ENCODE measurements at regions not wholly inside any gene's neighbourhood (a gene's known extent, or its start where the extent isn't known, plus 50 kb on each side); places are given as distances from the start of the nearest gene placed in this dataset.
"Not testable (repeated sequence)": the region's sequence is repeated elsewhere in the genome, so short reads cannot be mapped to it uniquely, and the experiment has no call there.

DNA sequence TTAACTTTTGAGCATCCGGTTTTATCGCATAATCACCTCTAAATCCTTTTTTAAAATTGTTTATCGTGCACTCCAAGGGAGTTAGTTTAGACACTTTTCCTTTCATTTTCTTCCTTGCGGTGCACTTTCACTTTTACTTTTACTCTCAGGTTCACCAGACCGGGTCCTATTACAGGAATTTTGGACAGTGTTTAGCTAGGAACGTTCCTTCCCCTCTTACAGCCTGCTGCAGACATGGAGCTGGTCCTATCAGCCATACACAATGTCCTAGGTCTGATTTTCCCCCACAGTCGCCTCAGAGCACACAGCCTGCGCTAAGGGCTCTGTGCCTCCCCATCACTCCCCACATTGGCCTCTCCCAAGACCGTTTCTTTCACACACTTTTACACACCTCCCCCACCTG, 103.9 kb downstream of the ALG10 start:
- Mint-ChIP-seq H3K27me3 (ENCODE audit: insufficient read depth) (peaks cover 4% of the 10 kb centered on the region), H3K36me3 (ENCODE audit: low read depth) (no peaks in the 10 kb centered on the region), H3K27ac (peak overlapping the region; percentile 55), H3K4me3 (peak overlapping the region; percentile 49), H3K4me1 (ENCODE audit: low read depth) (peaks cover 13% of the 10 kb centered on the region), H3K9me3 (no peaks in the 10 kb centered on the region)
- no peak for DNase-seq (ENCODE audit: low spot score)
- intact Hi-C loops (cut with micrococcal nuclease) = no loop called here

DNA sequence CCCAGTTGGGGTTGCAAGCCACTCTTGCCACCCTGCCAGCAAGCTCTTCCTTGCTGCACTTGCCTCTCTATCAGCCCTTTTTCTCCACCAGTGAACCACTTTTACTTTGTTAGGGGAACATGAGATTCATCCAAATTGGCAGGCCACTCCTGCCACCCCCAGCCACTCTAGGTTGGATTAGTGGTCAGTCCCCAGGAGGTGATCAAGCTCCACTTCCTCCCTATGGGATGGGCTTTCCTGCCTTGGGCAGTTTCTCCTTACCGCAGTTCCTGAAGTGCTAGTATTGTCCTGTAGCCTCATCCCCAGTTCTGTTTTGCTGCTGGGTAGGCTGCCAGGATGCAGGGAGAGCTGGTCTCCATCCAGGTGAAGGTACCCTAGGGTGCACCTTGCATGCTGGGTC, 104.5 kb downstream of the ALG10 start:
- Mint-ChIP-seq H3K4me1 (ENCODE audit: low read depth) (peaks cover 13% of the 10 kb centered on the region), H3K27me3 (ENCODE audit: insufficient read depth) (peaks cover 4% of the 10 kb centered on the region), H3K36me3 (ENCODE audit: low read depth) (no peaks in the 10 kb centered on the region), H3K27ac (peak overlapping the region; percentile 55), H3K9me3 (no peaks in the 10 kb centered on the region), H3K4me3 (peak overlapping the region; percentile 49)
- no peak for DNase-seq (ENCODE audit: low spot score)
- intact Hi-C loops (cut with micrococcal nuclease) = no loop called here

DNA sequence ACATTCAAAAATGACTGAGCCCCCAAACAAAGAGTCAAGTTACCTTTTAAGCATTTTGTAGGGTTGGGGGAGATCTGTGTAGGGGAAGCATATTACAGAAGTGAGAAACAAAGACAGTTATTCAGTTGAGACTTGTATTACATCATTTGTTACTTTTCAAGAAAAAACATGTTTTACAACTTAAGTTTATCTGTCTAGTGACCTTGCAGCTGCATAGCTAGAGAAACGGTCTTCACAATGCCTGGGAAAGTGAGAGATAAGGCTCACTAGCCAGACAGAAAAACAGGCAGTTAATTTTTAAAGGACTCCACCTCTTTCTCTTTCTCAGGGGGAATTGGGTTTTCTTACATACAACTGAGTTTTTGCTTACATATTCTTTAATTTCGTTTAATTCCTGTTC, 105.1 kb downstream of the ALG10 start:
- H3K9me3 Mint-ChIP-seq; intact Hi-C loops (cut with micrococcal nuclease); H3K27me3 Mint-ChIP-seq (ENCODE audit: insufficient read depth); H3K4me3 Mint-ChIP-seq; H3K27ac Mint-ChIP-seq; DNase-seq (ENCODE audit: low spot score); H3K36me3 Mint-ChIP-seq (ENCODE audit: low read depth): not testable (repeated sequence)
- H3K4me1 Mint-ChIP-seq (ENCODE audit: low read depth) = peaks cover 13% of the 10 kb centered on the region

DNA sequence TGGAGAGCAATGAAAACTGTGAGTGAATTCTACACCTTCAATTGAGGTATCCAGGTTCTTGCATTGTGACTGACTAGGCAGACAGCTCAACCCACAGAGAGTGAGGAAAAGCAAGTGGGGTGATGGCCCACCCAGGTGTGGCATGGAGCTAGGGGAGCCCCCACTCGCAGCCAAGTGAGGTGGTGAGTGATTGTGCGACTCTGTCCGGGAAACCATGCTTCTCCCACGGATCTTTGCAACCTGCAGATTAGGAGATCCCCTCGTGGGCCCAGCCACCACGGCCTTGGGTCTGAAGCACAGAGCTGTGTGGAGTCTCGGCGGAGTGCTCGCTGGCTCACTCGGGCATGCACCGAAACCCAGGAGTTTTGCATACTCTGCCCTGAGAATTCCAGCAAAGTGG, 120.1 kb downstream of the ALG10 start:
- no peak for DNase-seq (ENCODE audit: low spot score)
- H3K36me3 Mint-ChIP-seq (ENCODE audit: low read depth) = no peaks in the 10 kb centered on the region
- no peaks in the 10 kb centered on the region for H3K9me3 Mint-ChIP-seq
- intact Hi-C loops (cut with micrococcal nuclease) = no loop called here
- no peak overlapping the region for H3K27ac Mint-ChIP-seq
- H3K4me1 Mint-ChIP-seq (ENCODE audit: low read depth) = no peaks in the 10 kb centered on the region
- no peaks in the 10 kb centered on the region for H3K27me3 Mint-ChIP-seq (ENCODE audit: insufficient read depth)
- H3K4me3 Mint-ChIP-seq = no peak overlapping the region

DNA sequence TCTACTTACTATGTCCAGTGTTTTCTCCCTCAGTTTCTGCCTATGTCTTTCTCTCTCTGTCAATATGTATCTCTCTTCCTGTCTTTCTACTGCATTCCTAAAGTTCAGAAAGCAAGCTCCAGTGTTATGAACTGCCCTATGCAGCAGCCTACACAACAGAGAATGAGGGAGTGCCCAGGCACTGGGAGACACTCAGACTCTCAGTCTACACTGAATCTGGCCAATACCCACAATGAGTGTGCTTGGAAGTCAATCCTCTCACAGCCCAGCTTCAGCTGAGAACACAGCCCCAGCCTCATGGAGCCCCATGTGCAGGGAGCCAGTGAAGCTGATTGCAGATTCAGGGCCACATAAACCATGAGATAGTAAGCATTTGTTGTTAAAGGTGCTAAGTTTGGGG, 128.7 kb downstream of the ALG10 start:
- Mint-ChIP-seq H3K27ac (no peak overlapping the region), H3K27me3 (ENCODE audit: insufficient read depth) (no peaks in the 10 kb centered on the region), H3K4me1 (ENCODE audit: low read depth) (no peaks in the 10 kb centered on the region), H3K9me3 (no peaks in the 10 kb centered on the region), H3K4me3 (no peak overlapping the region), H3K36me3 (ENCODE audit: low read depth) (no peaks in the 10 kb centered on the region)
- no peak for DNase-seq (ENCODE audit: low spot score)
- intact Hi-C loops (cut with micrococcal nuclease) = no loop called here

DNA sequence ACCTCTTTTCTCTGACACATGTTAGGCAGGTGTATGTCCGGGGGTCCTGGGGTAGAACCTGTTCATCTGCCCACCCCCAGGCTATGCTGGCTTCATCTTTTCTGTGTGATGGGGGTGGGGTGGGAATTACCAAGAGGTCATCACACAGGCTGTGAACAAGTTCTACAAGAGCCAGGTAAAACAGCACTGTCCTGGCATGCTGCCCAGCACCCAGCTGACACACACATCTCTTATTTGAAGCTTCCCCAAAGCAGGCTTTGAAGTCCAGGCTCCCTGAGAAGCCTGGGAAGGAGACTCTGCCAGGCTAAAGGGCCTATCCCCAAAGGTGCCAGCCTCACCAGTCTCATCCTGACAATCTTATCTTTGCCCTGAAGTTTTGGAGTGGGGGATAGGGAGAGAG, 141.1 kb downstream of the ALG10 start:
- H3K4me1 Mint-ChIP-seq (ENCODE audit: low read depth) = no peaks in the 10 kb centered on the region
- DNase-seq (ENCODE audit: low spot score) = no peak
- no peak overlapping the region for H3K27ac Mint-ChIP-seq
- intact Hi-C loops (cut with micrococcal nuclease) = no loop called here
- H3K27me3 Mint-ChIP-seq (ENCODE audit: insufficient read depth) = no peaks in the 10 kb centered on the region
- no peaks in the 10 kb centered on the region for H3K9me3 Mint-ChIP-seq
- no peaks in the 10 kb centered on the region for H3K36me3 Mint-ChIP-seq (ENCODE audit: low read depth)
- no peak overlapping the region for H3K4me3 Mint-ChIP-seq

DNA sequence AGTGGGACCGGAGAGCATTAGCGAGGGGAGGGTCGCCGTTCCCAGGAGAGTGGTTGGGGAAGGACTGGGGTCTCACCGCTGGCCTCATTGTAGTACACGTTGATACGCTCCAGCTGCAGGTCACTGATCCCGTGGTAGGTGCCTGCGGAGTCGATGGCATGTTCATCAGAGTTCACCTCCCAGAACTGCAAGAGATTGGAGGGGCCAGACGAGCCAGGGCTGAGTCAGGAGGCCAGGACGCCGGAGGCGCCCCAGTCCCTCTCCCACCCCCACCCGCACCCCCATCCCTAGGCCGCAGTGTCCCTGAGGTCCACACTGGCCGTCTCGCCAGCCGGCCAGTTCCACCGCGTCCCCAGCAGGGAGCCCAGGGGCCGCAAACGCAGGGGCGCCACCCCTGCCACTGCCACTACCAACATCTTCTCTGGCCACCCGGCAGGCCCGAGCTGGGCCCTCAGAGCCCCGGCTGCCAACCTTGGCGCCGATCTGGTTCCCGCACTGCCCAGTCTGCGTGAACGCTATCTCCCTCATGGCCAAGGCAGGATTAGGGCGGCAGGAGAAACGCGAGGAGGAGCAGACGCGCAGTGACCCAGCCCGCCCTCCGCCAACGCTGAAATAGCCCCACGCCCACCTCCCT, 144.2 kb downstream of the ALG10 start:
- DNase-seq (ENCODE audit: low spot score) = no peak
- no peaks in the 10 kb centered on the region for H3K9me3 Mint-ChIP-seq
- no peaks in the 10 kb centered on the region for H3K27me3 Mint-ChIP-seq (ENCODE audit: insufficient read depth)
- intact Hi-C loops (cut with micrococcal nuclease) = no loop called here
- H3K36me3 Mint-ChIP-seq (ENCODE audit: low read depth) = no peaks in the 10 kb centered on the region
- no peak overlapping the region for H3K27ac Mint-ChIP-seq
- no peak overlapping the region for H3K4me3 Mint-ChIP-seq
- no peaks in the 10 kb centered on the region for H3K4me1 Mint-ChIP-seq (ENCODE audit: low read depth)

DNA sequence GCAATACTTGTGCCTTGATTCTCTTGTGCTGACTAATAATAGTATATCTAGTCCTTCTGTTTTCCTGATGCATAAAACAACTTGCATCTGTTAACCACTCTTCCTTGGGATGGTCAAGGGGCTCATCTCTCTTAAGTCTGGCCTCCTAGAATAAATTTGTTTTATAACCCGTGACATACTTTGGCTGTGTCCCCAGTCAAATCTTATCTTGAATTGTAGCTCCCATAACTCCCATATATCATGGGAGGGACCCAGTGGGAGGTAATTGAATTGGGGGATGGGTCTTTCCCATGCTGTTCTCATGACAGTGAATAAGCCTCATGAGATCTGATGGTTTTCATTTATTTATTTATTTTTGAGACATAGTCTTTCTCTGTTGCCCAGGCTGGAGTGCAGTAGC, 146.2 kb downstream of the ALG10 start:
- intact Hi-C loops (cut with micrococcal nuclease); H3K9me3 Mint-ChIP-seq; H3K4me1 Mint-ChIP-seq (ENCODE audit: low read depth); H3K27ac Mint-ChIP-seq; H3K4me3 Mint-ChIP-seq; DNase-seq (ENCODE audit: low spot score); H3K27me3 Mint-ChIP-seq (ENCODE audit: insufficient read depth); H3K36me3 Mint-ChIP-seq (ENCODE audit: low read depth): not testable (repeated sequence)

DNA sequence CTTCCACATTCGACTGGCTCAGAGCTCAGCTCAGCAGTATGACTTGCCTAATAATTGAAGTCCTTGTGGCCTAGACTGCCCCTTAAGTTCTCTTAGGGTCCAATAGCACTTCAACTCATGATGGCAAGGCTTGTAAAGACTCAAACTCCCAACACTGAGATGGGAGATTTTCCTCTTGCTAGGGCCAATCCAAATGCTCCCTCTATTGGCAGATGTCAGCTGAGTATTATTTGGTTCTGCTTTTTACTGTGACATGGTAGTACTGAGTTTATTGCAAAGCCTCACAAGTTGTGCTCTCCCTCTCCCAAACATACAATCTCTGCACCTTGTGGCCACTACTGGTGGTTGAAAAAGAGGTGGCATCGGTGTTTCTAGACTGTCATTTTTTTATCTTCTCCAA, 164.2 kb downstream of the ALG10 start:
- no peaks in the 10 kb centered on the region for H3K4me1 Mint-ChIP-seq (ENCODE audit: low read depth)
- no peak overlapping the region for H3K4me3 Mint-ChIP-seq
- no peaks in the 10 kb centered on the region for H3K9me3 Mint-ChIP-seq
- intact Hi-C loops (cut with micrococcal nuclease) = no loop called here
- no peaks in the 10 kb centered on the region for H3K36me3 Mint-ChIP-seq (ENCODE audit: low read depth)
- peaks cover 6% of the 10 kb centered on the region for H3K27me3 Mint-ChIP-seq (ENCODE audit: insufficient read depth)
- H3K27ac Mint-ChIP-seq = no peak overlapping the region
- no peak for DNase-seq (ENCODE audit: low spot score)

DNA sequence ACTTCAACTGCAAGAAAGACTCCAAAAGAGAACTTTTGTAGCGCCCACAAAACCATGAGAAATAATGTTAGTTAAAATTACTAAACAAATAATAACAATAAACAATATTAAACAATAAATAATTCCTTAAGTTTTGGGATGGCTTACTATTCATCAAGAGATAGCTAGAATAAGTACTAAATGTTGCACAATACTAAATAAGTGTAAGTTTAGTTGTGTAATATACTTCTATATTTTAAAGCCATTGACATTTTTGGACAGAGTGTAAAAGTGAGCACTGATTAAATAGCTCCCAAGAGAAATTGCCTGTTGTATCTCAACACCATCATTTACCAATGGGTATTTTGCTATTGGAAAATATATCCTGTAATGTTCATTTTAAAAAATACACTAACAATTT, 166.7 kb downstream of the ALG10 start:
- no peak for DNase-seq (ENCODE audit: low spot score)
- no peaks in the 10 kb centered on the region for H3K36me3 Mint-ChIP-seq (ENCODE audit: low read depth)
- no peaks in the 10 kb centered on the region for H3K9me3 Mint-ChIP-seq
- H3K27me3 Mint-ChIP-seq (ENCODE audit: insufficient read depth) = peaks cover 4% of the 10 kb centered on the region
- no peak overlapping the region for H3K4me3 Mint-ChIP-seq
- no peaks in the 10 kb centered on the region for H3K4me1 Mint-ChIP-seq (ENCODE audit: low read depth)
- intact Hi-C loops (cut with micrococcal nuclease) = no loop called here
- H3K27ac Mint-ChIP-seq = no peak overlapping the region

DNA sequence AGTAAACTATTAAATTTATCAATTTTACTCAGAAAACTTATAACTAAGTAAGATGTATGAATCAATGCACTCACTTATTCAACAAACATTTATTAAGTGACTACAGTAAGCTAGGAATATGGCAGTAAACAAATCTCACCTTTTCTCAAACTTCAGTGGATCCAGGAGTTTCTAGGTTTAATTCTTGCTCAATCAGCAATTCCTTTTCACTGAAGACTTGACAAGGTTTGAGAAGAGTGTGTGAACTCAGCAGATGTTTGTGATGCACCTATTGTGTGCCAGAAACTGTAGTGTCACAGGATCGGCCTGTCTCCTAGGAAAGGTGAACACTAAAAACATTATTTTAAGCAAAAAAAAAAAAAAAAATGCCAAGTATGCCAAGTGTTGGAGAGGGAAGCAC, 167.8 kb downstream of the ALG10 start:
- Mint-ChIP-seq H3K4me3 (no peak overlapping the region), H3K9me3 (no peaks in the 10 kb centered on the region), H3K4me1 (ENCODE audit: low read depth) (no peaks in the 10 kb centered on the region), H3K27ac (no peak overlapping the region), H3K27me3 (ENCODE audit: insufficient read depth) (peaks cover 4% of the 10 kb centered on the region), H3K36me3 (ENCODE audit: low read depth) (no peaks in the 10 kb centered on the region)
- intact Hi-C loops (cut with micrococcal nuclease) = no loop called here
- no peak for DNase-seq (ENCODE audit: low spot score)

DNA sequence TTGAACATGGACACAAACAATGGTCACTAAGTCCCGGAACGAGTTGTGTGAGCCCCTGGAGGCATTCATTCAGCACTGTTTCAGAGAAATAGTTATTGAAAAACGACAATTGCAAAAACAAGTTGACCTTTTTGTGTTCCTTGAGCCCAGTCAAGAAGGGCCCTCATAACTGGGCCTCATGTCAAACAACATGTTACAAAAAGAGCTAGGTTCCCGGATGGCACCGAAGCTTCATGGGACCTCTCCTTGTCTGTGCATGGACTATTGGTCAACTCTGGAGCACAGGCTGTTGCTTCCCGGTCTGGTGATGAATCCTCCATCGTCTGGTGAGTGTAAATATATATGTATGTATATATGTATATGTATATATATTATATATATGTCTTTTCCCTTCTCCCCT, 176.6 kb downstream of the ALG10 start:
- Mint-ChIP-seq H3K36me3 (ENCODE audit: low read depth) (no peaks in the 10 kb centered on the region), H3K9me3 (no peaks in the 10 kb centered on the region), H3K4me1 (ENCODE audit: low read depth) (no peaks in the 10 kb centered on the region), H3K27ac (no peak overlapping the region), H3K4me3 (no peak overlapping the region), H3K27me3 (ENCODE audit: insufficient read depth) (peaks cover 2% of the 10 kb centered on the region)
- DNase-seq (ENCODE audit: low spot score) = no peak
- intact Hi-C loops (cut with micrococcal nuclease) = no loop called here

DNA sequence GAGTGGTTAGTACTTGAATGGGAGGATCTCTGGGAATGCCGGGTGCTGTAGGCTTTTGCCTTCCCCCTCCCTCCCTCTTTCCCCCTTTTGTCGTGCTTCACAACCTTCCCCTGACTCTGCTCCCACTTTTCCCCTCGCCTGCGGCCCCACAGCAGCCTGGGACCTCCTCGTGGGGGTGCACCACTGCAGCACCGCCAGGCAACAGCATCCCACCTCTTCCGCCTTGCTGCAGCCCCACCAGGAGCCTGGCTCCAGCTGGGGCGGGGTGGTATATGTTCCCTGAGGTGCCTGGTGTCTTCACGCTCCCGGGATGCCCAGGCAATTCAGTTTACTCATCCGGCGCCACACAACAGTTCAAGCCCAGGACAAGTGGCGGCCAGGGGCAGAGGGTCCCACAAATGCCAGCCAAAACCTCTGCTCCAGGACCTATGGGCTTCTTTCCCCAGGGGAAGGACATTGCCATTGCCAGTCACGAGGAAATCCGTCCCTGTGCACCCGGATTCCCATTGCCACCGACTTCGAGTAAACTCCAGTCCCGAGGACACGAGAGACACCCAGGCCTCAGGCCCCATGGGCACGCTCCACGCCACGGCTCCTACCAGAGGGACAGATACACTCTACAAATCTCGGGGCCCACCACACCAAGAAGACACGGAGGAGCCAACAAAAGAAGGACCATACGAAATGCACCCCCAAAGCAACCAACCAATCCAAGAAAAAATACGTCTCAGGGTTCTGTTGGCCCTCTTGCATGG, 181.7 kb downstream of the ALG10 start:
- DNase-seq (ENCODE audit: low spot score) = no peak
- no peak overlapping the region for H3K4me3 Mint-ChIP-seq
- intact Hi-C loops (cut with micrococcal nuclease) = no loop called here
- H3K36me3 Mint-ChIP-seq (ENCODE audit: low read depth) = no peaks in the 10 kb centered on the region
- H3K27me3 Mint-ChIP-seq (ENCODE audit: insufficient read depth) = no peaks in the 10 kb centered on the region
- H3K9me3 Mint-ChIP-seq = peaks cover 5% of the 10 kb centered on the region
- no peak overlapping the region for H3K27ac Mint-ChIP-seq
- no peaks in the 10 kb centered on the region for H3K4me1 Mint-ChIP-seq (ENCODE audit: low read depth)

DNA sequence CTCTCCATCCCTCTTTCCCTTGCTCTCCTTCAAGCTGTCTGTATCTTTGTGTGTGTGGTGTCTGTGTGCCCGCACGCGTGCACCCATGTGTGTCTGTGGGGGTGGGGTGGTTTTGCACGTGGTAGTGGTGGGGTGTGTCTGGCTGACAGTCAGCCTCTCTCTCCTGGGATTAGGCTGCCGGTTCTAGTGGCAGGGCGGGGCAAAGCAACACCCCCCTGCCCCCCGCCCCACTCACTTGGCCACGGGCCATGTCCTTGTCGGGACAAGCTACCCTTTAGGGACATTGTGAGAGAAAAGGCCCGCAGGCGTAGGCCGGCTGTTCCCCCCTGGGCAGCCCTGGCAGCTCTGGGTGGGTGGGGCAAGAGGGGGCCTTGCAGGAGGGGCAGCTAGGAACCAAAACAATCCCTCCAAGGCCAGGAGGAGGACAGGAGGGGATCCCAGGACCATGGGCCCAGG, 182.6 kb downstream of the ALG10 start:
- Mint-ChIP-seq H3K4me1 (ENCODE audit: low read depth) (no peaks in the 10 kb centered on the region), H3K36me3 (ENCODE audit: low read depth) (no peaks in the 10 kb centered on the region), H3K27me3 (ENCODE audit: insufficient read depth) (no peaks in the 10 kb centered on the region), H3K4me3 (no peak overlapping the region), H3K27ac (no peak overlapping the region), H3K9me3 (peaks cover 5% of the 10 kb centered on the region)
- DNase-seq (ENCODE audit: low spot score) = no peak
- intact Hi-C loops (cut with micrococcal nuclease) = no loop called here
